SK-N-SH treated with all-trans-retinoic acid at 6 μM for 48 hours (cell line): ENCODE measurements at regions not wholly inside any gene's neighbourhood (a gene's known extent, or its start where the extent isn't known, plus 50 kb on each side); places are given as distances from the start of the nearest gene placed in this dataset.

Experiments
- ATAC-seq: fragments of 200-7000 bp; cut with Tn5 transposase; 3 replicates; pipeline ENCODE4 v1.9.1; 2020; ENCODE audit warnings: mild to moderate bottlenecking, moderate library complexity
- BACH2 ChIP-seq: fragments of 250-450 bp; sonication (Bioruptor Pico); IDR thresholded peaks from 2 replicates; pipeline ENCODE4 v1.9.0; 2021; ENCODE audit warnings: mild to moderate bottlenecking, borderline replicate concordance
- CSDC2 ChIP-seq: fragments of 250-450 bp; sonication (Bioruptor Pico); IDR thresholded peaks from 2 replicates; pipeline ENCODE4 v1.5.0; 2020; ENCODE audit warnings: mild to moderate bottlenecking, moderate library complexity
- GLIS3 ChIP-seq: fragments of 250-450 bp; sonication (Bioruptor Pico); IDR thresholded peaks from 2 replicates; pipeline ENCODE4 v1.5.0; 2020; ENCODE audit warnings: mild to moderate bottlenecking, moderate library complexity
- ISL1 ChIP-seq: fragments of 250-450 bp; sonication (Bioruptor Pico); IDR thresholded peaks from 2 replicates; pipeline ENCODE4 v2.1.2; 2022; ENCODE audit warnings: mild to moderate bottlenecking, moderate library complexity
- OSR1 ChIP-seq: fragments of 250-450 bp; sonication (Bioruptor Pico); IDR thresholded peaks from 2 replicates; pipeline ENCODE4 v1.8.0; 2022; ENCODE audit warnings: moderate library complexity, mild to moderate bottlenecking, inconsistent platforms
- POU6F1 ChIP-seq: fragments of 250-450 bp; sonication (Bioruptor Pico); IDR thresholded peaks from 2 replicates; pipeline ENCODE4 v1.8.0; 2021; ENCODE audit warnings: low read depth, mild to moderate bottlenecking, moderate library complexity, borderline replicate concordance
- PPARA ChIP-seq: fragments of 250-450 bp; sonication (Bioruptor Pico); IDR thresholded peaks from 2 replicates; pipeline ENCODE4 v1.5.0; 2020; ENCODE audit warnings: mild to moderate bottlenecking, borderline replicate concordance
- RARB ChIP-seq: fragments of 250-450 bp; sonication (Bioruptor Pico); IDR thresholded peaks from 2 replicates; pipeline ENCODE4 v1.8.0; 2021; ENCODE audit warnings: mild to moderate bottlenecking, moderate library complexity
- TCF4 ChIP-seq: fragments of 250-450 bp; sonication (Bioruptor Pico); IDR thresholded peaks from 2 replicates; pipeline ENCODE4 v1.8.0; 2021; ENCODE audit warnings: mild to moderate bottlenecking, moderate library complexity, borderline replicate concordance
- TOX ChIP-seq: fragments of 250-450 bp; sonication (Bioruptor Pico); IDR thresholded peaks from 2 replicates; pipeline ENCODE4 v1.8.0; 2021; ENCODE audit warnings: mild to moderate bottlenecking, moderate library complexity, borderline replicate concordance
- TSHZ2 ChIP-seq: fragments of 250-450 bp; sonication (Bioruptor Pico); IDR thresholded peaks from 2 replicates; pipeline ENCODE4 v1.5.0; 2020; ENCODE audit warnings: mild to moderate bottlenecking, moderate library complexity
- ZC3H10 ChIP-seq: fragments of 250-450 bp; sonication (Bioruptor Pico); IDR thresholded peaks from 2 replicates; pipeline ENCODE4 v1.5.1; 2021; ENCODE audit warnings: mild to moderate bottlenecking, moderate library complexity
- ZFP3 ChIP-seq: fragments of 250-450 bp; sonication (Bioruptor Pico); IDR thresholded peaks from 2 replicates; pipeline ENCODE4 v1.5.0; 2020; ENCODE audit warnings: mild to moderate bottlenecking, moderate library complexity
- ZFP30 ChIP-seq: fragments of 450-650 bp; formaldehyde crosslinking; IDR thresholded peaks from 2 replicates; pipeline ENCODE4 v1.5.0; 2022; ENCODE audit warnings: mild to moderate bottlenecking, moderate library complexity
- ZNF565 ChIP-seq: fragments of 450-650 bp; formaldehyde crosslinking; conservative IDR thresholded peaks from 2 replicates; pipeline ENCODE4 v1.5.0; 2020; ENCODE audit warnings: low read depth, mild to moderate bottlenecking, moderate library complexity
- ZNF70 ChIP-seq: fragments of 450-650 bp; formaldehyde crosslinking; IDR thresholded peaks from 2 replicates; pipeline ENCODE4 v1.5.0; 2020; ENCODE audit warnings: mild to moderate bottlenecking, moderate library complexity
- ZNF8 ChIP-seq: fragments of 450-650 bp; formaldehyde crosslinking; IDR thresholded peaks from 2 replicates; pipeline ENCODE4 v1.5.0; 2020; ENCODE audit warnings: mild to moderate bottlenecking, moderate library complexity
- TF ChIP-seq, protein P1 (sequence below): fragments of 250-450 bp; sonication (Bioruptor Pico); IDR thresholded peaks from 2 replicates; pipeline ENCODE4 v1.5.1; 2021; ENCODE audit warnings: mild to moderate bottlenecking, moderate library complexity
- TF ChIP-seq, protein P2 (sequence below): fragments of 250-450 bp; sonication (Bioruptor Pico); IDR thresholded peaks from 2 replicates; pipeline ENCODE4 v1.5.1; 2020; ENCODE audit warnings: low read depth, mild to moderate bottlenecking, moderate library complexity
- TF ChIP-seq, protein P3 (sequence below): fragments of 250-450 bp; sonication (Bioruptor Pico); IDR thresholded peaks from 2 replicates; pipeline ENCODE4 v1.8.0; 2020; ENCODE audit warnings: mild to moderate bottlenecking, moderate library complexity, borderline replicate concordance

GRCh38 chr9:116088396-116088795, 65.2 kb upstream of the PAPPA start:
- TF ChIP-seq, protein P1, sequence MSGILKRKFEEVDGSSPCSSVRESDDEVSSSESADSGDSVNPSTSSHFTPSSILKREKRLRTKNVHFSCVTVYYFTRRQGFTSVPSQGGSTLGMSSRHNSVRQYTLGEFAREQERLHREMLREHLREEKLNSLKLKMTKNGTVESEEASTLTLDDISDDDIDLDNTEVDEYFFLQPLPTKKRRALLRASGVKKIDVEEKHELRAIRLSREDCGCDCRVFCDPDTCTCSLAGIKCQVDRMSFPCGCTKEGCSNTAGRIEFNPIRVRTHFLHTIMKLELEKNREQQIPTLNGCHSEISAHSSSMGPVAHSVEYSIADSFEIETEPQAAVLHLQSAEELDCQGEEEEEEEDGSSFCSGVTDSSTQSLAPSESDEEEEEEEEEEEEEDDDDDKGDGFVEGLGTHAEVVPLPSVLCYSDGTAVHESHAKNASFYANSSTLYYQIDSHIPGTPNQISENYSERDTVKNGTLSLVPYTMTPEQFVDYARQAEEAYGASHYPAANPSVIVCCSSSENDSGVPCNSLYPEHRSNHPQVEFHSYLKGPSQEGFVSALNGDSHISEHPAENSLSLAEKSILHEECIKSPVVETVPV (CRISPR knock-in tag) = no peak
- no peak for TF ChIP-seq PPARA
- no peak for TF ChIP-seq GLIS3 (CRISPR knock-in tag)
- no peak for TF ChIP-seq ZNF565 (CRISPR knock-in tag)
- TF ChIP-seq ISL1 = no peak
- TF ChIP-seq ZFP30 (CRISPR knock-in tag) = no peak
- TF ChIP-seq TOX (CRISPR knock-in tag) = no peak
- no peak for TF ChIP-seq RARB
- no peak for TF ChIP-seq ZNF8 (CRISPR knock-in tag)
- no peak for TF ChIP-seq CSDC2 (CRISPR knock-in tag)
- TF ChIP-seq BACH2 (CRISPR knock-in tag) = no peak
- TF ChIP-seq ZC3H10 (CRISPR knock-in tag) = no peak
- TF ChIP-seq, protein P2, sequence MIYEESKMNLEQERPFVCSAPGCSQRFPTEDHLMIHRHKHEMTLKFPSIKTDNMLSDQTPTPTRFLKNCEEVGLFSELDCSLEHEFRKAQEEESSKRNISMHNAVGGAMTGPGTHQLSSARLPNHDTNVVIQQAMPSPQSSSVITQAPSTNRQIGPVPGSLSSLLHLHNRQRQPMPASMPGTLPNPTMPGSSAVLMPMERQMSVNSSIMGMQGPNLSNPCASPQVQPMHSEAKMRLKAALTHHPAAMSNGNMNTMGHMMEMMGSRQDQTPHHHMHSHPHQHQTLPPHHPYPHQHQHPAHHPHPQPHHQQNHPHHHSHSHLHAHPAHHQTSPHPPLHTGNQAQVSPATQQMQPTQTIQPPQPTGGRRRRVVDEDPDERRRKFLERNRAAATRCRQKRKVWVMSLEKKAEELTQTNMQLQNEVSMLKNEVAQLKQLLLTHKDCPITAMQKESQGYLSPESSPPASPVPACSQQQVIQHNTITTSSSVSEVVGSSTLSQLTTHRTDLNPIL (CRISPR knock-in tag) = no peak
- TF ChIP-seq POU6F1 (CRISPR knock-in tag) = no peak
- TF ChIP-seq ZNF70 = no peak
- TF ChIP-seq ZFP3 = no peak
- no peak for TF ChIP-seq OSR1 (CRISPR knock-in tag)
- no peak for TF ChIP-seq TCF4 (CRISPR knock-in tag)
- TF ChIP-seq, all 23 proteins: peak for 0
- ATAC-seq = no peak

DNA sequence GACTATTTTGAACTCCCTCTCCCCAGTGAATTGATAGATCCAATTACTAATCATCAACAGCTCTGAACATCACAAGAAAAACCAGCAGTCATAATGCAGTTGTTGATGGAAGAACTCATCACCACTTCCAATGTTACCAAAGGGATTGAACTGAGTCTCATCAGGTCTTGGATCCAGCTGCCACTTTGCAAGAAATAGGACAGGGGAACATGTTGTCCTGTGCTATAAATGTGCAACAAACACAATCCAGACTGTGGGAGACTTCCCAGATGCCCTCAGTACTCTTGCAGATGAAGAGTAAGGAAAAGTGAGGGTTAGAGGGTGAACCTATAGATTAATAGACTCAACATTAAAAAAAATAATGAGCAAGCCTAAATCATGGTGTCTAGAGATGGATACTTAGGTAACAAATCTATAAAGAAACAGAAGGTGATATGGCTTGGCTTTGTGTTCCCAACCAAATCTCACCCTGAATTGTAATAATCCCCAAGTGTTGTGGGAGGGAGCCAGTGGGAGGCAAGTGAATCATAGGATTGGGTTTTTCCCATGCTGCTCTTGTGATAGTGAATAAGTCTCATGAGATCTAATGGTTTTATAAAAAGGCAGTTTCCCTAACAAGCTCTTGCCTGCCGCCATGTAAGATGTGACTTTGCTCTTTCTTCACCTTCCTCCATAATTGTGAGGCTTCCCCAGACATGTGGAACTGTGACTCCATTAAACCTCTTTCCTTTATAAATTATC, 63.4 kb upstream of the PAPPA start:
- ATAC-seq = no peak
- TF ChIP-seq ZNF565 (CRISPR knock-in tag) = no peak
- no peak for TF ChIP-seq TCF4 (CRISPR knock-in tag)
- no peak for TF ChIP-seq OSR1 (CRISPR knock-in tag)
- TF ChIP-seq POU6F1 (CRISPR knock-in tag) = no peak
- TF ChIP-seq, protein P3, sequence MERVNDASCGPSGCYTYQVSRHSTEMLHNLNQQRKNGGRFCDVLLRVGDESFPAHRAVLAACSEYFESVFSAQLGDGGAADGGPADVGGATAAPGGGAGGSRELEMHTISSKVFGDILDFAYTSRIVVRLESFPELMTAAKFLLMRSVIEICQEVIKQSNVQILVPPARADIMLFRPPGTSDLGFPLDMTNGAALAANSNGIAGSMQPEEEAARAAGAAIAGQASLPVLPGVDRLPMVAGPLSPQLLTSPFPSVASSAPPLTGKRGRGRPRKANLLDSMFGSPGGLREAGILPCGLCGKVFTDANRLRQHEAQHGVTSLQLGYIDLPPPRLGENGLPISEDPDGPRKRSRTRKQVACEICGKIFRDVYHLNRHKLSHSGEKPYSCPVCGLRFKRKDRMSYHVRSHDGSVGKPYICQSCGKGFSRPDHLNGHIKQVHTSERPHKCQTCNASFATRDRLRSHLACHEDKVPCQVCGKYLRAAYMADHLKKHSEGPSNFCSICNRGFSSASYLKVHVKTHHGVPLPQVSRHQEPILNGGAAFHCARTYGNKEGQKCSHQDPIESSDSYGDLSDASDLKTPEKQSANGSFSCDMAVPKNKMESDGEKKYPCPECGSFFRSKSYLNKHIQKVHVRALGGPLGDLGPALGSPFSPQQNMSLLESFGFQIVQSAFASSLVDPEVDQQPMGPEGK = no peak
- TF ChIP-seq, protein P2 (CRISPR knock-in tag) = no peak
- TF ChIP-seq ZC3H10 (CRISPR knock-in tag) = no peak
- TF ChIP-seq TSHZ2 (CRISPR knock-in tag) = no peak
- no peak for TF ChIP-seq ZFP3
- TF ChIP-seq ZNF70 = no peak
